WERI-Rb-1 (cell line): ENCODE measurements at regions not wholly inside any gene's neighbourhood (a gene's known extent, or its start where the extent isn't known, plus 50 kb on each side); places are given as distances from the start of the nearest gene placed in this dataset.

ENCODE experiments used
- DNase-seq: peaks from one replicate; pipeline ENCODE4 v3.0.0-alpha.2; 2020
- H3K27ac ChIP-seq: fragments of 250-450 bp; sonication (Bioruptor Pico); 2 replicates; pipeline ENCODE4 v1.5.1; 2020; ENCODE audit warnings: mild to moderate bottlenecking, moderate library complexity
- H3K27me3 ChIP-seq: fragments of 250-450 bp; sonication (Bioruptor Pico); 2 replicates; pipeline ENCODE4 v1.5.1; 2021; ENCODE audit warnings: mild to moderate bottlenecking, low read depth, moderate library complexity; ENCODE audit not compliant: insufficient read depth, severe bottlenecking
- H3K36me3 ChIP-seq: fragments of 250-450 bp; sonication (Bioruptor Pico); 2 replicates; pipeline ENCODE4 v1.5.1; 2020; ENCODE audit warnings: mild to moderate bottlenecking, moderate library complexity
- H3K4me3 ChIP-seq: 2 replicates; pipeline ENCODE4 v1.5.1; 2011; ENCODE audit warnings: low read depth, mild to moderate bottlenecking, control low read depth, low read length
- H3K9me3 ChIP-seq: fragments of 250-450 bp; sonication (Bioruptor Pico); 2 replicates; pipeline ENCODE4 v1.5.1; 2021; ENCODE audit warnings: mild to moderate bottlenecking, moderate library complexity; ENCODE audit not compliant: severe bottlenecking
- TF ChIP-seq, protein P1 (sequence below): IDR thresholded peaks from 2 replicates; pipeline ENCODE4 v1.5.1; 2011; ENCODE audit warnings: low read depth, mild to moderate bottlenecking, control low read depth, inconsistent platforms, low read length

DNA sequence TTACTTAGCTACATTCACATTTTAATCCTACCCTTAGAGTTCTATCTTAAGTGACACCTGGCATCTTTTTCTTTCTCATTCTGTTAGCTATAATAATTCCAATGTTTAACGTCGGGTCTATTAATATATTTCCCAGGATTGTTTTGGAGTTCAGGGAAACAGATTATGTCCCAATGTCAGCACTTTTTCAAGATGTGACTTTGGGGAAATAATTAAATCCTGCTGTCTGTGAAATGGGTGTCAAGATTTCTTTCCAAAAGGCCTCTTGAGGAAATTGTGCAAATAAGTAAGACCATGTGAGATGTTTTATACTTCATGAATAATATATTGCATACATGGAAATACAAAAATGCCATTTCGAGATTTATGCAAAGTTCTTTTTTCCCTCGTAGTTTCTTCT lies 887.6 kb upstream of the SEL1L start:
- no peak for DNase-seq
- no peaks in the 10 kb centered on the region for H3K27me3 ChIP-seq
- TF ChIP-seq, protein P1, sequence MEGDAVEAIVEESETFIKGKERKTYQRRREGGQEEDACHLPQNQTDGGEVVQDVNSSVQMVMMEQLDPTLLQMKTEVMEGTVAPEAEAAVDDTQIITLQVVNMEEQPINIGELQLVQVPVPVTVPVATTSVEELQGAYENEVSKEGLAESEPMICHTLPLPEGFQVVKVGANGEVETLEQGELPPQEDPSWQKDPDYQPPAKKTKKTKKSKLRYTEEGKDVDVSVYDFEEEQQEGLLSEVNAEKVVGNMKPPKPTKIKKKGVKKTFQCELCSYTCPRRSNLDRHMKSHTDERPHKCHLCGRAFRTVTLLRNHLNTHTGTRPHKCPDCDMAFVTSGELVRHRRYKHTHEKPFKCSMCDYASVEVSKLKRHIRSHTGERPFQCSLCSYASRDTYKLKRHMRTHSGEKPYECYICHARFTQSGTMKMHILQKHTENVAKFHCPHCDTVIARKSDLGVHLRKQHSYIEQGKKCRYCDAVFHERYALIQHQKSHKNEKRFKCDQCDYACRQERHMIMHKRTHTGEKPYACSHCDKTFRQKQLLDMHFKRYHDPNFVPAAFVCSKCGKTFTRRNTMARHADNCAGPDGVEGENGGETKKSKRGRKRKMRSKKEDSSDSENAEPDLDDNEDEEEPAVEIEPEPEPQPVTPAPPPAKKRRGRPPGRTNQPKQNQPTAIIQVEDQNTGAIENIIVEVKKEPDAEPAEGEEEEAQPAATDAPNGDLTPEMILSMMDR = no peak
- H3K4me3 ChIP-seq = no peak overlapping the region
- H3K9me3 ChIP-seq = no peaks in the 10 kb centered on the region
- H3K36me3 ChIP-seq = no peaks in the 10 kb centered on the region
- H3K27ac ChIP-seq = no peak overlapping the region

DNA sequence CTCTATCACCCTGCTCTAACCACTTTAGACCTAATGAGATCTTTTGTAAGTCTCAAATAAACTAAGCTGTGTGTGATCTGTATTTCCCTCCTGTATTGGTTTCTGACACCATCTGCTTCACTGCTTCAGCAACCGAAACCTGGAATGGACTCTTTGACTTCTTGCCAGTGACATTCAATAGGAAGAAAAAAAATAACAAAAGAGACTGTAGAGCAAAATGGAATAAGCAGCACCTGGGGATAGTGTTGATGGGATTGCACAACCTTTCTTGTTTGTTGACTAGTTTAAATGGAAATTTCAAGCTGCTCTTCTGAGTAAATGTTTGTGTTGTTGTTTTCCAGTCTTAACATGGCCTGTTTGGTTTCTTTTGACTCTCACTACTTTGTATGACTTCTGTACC lies 888.6 kb upstream of the SEL1L start:
- Histone ChIP-seq H3K4me3 (no peak overlapping the region), H3K36me3 (no peaks in the 10 kb centered on the region), H3K27me3 (no peaks in the 10 kb centered on the region), H3K27ac (no peak overlapping the region), H3K9me3 (no peaks in the 10 kb centered on the region)
- no peak for DNase-seq
- TF ChIP-seq, protein P1 = no peak

GRCh38 chr14:82425261-82425660 lies 891.6 kb upstream of the SEL1L start:
- Histone ChIP-seq H3K27me3 (no peaks in the 10 kb centered on the region), H3K27ac (no peak overlapping the region), H3K9me3 (no peaks in the 10 kb centered on the region), H3K36me3 (no peaks in the 10 kb centered on the region), H3K4me3 (no peak overlapping the region)
- DNase-seq = no peak
- TF ChIP-seq, protein P1 = no peak

- no peaks in the 10 kb centered on the region for H3K9me3 ChIP-seq
- TF ChIP-seq, protein P1 = no peak
- no peaks in the 10 kb centered on the region for H3K36me3 ChIP-seq
- DNase-seq = no peak
- H3K4me3 ChIP-seq = no peak overlapping the region
- no peak overlapping the region for H3K27ac ChIP-seq
- no peaks in the 10 kb centered on the region for H3K27me3 ChIP-seq
Measured at GRCh38 chr14:82431031-82431430, 897.4 kb upstream of the SEL1L start.

DNA sequence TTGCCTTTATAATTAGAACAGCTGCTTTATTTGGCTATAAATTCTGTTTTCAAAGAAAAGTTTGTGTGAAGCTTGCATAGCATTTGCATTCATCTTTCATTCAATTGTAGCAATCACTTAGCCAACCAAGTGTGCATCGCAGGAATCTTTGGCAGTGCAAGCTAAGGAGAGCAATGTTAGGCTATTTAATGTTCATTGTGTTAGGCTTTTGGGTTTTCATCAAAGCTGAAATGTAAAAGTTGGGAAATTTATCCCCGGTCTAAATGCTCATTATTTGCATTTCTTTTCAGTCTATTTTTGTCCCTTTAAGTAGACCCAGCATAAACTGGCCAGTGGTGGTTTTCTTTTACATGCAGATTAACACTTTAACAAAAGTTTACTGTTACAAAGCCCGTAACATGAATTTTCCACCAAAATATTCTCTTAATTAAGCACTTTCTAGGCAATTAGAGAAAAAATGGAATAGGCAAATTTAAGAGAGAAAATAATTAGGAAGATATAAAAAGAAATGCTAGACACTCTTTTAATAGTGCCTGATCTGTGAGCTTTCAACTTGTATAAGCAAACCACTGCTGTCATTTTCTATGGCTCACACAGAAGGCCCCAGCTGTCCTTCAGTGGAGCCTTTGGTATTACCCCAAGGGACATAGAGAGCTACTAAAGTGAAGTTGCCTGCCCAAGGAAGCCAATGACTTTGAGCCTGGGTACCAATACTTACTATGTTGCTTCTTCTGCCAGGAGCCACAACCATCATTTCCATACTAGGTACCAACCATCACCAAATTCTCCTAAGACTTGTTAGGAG lies 898.9 kb upstream of the SEL1L start:
- H3K27me3 ChIP-seq = no peaks in the 10 kb centered on the region
- DNase-seq = no peak
- H3K4me3 ChIP-seq = no peak overlapping the region
- H3K9me3 ChIP-seq = no peaks in the 10 kb centered on the region
- no peaks in the 10 kb centered on the region for H3K36me3 ChIP-seq
- H3K27ac ChIP-seq = no peak overlapping the region
- TF ChIP-seq, protein P1 = no peak

GRCh38 chr14:82438436-82438835 lies 904.8 kb upstream of the SEL1L start:
- Histone ChIP-seq H3K27me3 (no peaks in the 10 kb centered on the region), H3K27ac (no peak overlapping the region), H3K9me3 (no peaks in the 10 kb centered on the region), H3K4me3 (no peak overlapping the region), H3K36me3 (no peaks in the 10 kb centered on the region)
- DNase-seq = no peak
- TF ChIP-seq, protein P1 = no peak
